Astrocyte (in vitro differentiated cells and primary cell): ENCODE measurements at regions not wholly inside any gene's neighbourhood (a gene's known extent, or its start where the extent isn't known, plus 50 kb on each side); places are given as distances from the start of the nearest gene placed in this dataset.

Experiments used
- DNase-seq: peaks from one replicate; pipeline ENCODE4 v3.0.0-alpha.2; 2010; ENCODE audit warnings: low read depth
- FAIRE-seq: peaks from 2 replicates; lab custom pipeline; 2011; peaks lifted over from hg19 to GRCh38; lab: Jason Lieb, UNC
- H2AFZ ChIP-seq: 2 replicates; pipeline ENCODE4 v1.6.0; 2012; ENCODE audit warnings: low read depth, low read length, inconsistent platforms
- H3K27ac ChIP-seq: 2 replicates; pipeline ENCODE4 v1.5.1; 2011; ENCODE audit warnings: low read depth, low read length, inconsistent platforms
- H3K27me3 ChIP-seq: 2 replicates; pipeline ENCODE4 v1.6.0; 2011; ENCODE audit warnings: low read length, inconsistent platforms; ENCODE audit not compliant: insufficient read depth
- H3K36me3 ChIP-seq: 2 replicates; pipeline ENCODE4 v1.5.1; 2011; ENCODE audit warnings: low read length, inconsistent platforms; ENCODE audit not compliant: insufficient read depth
- H3K4me1 ChIP-seq: 2 replicates; pipeline ENCODE4 v1.5.1; 2011; ENCODE audit warnings: low read length, inconsistent platforms; ENCODE audit not compliant: insufficient read depth
- H3K4me2 ChIP-seq: 2 replicates; pipeline ENCODE4 v1.6.0; 2012; ENCODE audit warnings: low read length, inconsistent platforms
- H3K4me3 ChIP-seq: 2 replicates; pipeline ENCODE4 v1.5.1; 2011; ENCODE audit warnings: low read depth, mild to moderate bottlenecking, low read length, inconsistent platforms; ENCODE audit not compliant: insufficient read depth
- H3K79me2 ChIP-seq: 2 replicates; pipeline ENCODE4 v1.6.0; 2012; ENCODE audit warnings: mild to moderate bottlenecking, low read length, inconsistent platforms; ENCODE audit not compliant: insufficient read depth
- H3K9ac ChIP-seq: 2 replicates; pipeline ENCODE4 v1.6.0; 2012; ENCODE audit warnings: mild to moderate bottlenecking, low read length, inconsistent platforms
- H3K9me3 ChIP-seq: 2 replicates; pipeline ENCODE4 v1.5.1; 2012; ENCODE audit warnings: low read depth, mild to moderate bottlenecking, low read length, inconsistent platforms; ENCODE audit not compliant: insufficient read depth
- H4K20me1 ChIP-seq: 2 replicates; pipeline ENCODE4 v1.6.0; 2012; ENCODE audit warnings: low read length, inconsistent platforms; ENCODE audit not compliant: insufficient read depth
- H3K27ac Mint-ChIP-seq: one replicate; pipeline ENCODE4 v1.8.0; 2021; ENCODE audit warnings: mild to moderate bottlenecking, mixed read lengths; ENCODE audit not compliant: unreplicated experiment
- H3K27me3 Mint-ChIP-seq: one replicate; pipeline ENCODE4 v1.8.0; 2021; ENCODE audit warnings: low read depth, mixed read lengths; ENCODE audit not compliant: unreplicated experiment
- H3K36me3 Mint-ChIP-seq: one replicate; pipeline ENCODE4 v1.8.0; 2021; ENCODE audit warnings: low read depth, mixed read lengths; ENCODE audit not compliant: unreplicated experiment
- H3K4me1 Mint-ChIP-seq: one replicate; pipeline ENCODE4 v1.8.0; 2021; ENCODE audit warnings: low read depth, mixed read lengths; ENCODE audit not compliant: unreplicated experiment
- H3K4me3 Mint-ChIP-seq: one replicate; pipeline ENCODE4 v1.8.0; 2021; ENCODE audit warnings: mild to moderate bottlenecking, moderate library complexity, mixed read lengths; ENCODE audit not compliant: unreplicated experiment
- H3K9me3 Mint-ChIP-seq: one replicate; pipeline ENCODE4 v1.8.0; 2021; ENCODE audit warnings: mild to moderate bottlenecking, mixed read lengths; ENCODE audit not compliant: unreplicated experiment
- CTCF ChIP-seq: IDR thresholded peaks from 2 replicates; pipeline ENCODE4 v1.5.1; 2011; ENCODE audit warnings: low read depth, mild to moderate bottlenecking, inconsistent platforms, low read length, moderate library complexity; ENCODE audit not compliant: insufficient read depth
- EZH2 ChIP-seq: IDR thresholded peaks from 2 replicates; pipeline ENCODE4 v1.6.1; 2012; ENCODE audit warnings: mild to moderate bottlenecking, low read length, inconsistent platforms; ENCODE audit not compliant: insufficient read depth

DNA sequence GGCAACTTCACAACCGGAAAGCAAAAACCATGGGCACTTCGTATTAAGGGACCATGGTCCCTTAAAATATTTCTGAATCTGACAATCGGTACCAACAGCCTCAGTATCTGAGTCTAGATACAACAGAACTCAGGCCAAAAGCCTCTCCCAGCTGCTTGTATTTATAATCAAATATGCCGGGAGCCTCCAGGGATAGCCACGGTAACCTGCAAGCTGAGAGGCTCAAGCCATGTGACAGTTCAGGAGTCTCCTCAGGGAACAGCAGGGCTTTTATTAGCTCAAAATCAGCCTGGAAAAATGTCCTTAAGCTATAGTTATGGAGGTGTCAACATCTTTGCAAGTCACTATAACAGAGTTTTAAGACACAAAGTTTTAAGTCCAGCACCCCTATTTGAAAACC is 352.8 kb upstream of the GYPC start:
- Histone ChIP-seq H3K4me3 (no peak overlapping the region), H3K4me2 (no peak overlapping the region), H3K36me3 (no peaks in the 10 kb centered on the region), H4K20me1 (no peaks in the 10 kb centered on the region), H2AFZ (no peak overlapping the region), H3K9ac (no peak overlapping the region), H3K79me2 (no peaks in the 10 kb centered on the region), H3K4me1 (no peaks in the 10 kb centered on the region), H3K27me3 (no peaks in the 10 kb centered on the region), H3K27ac (no peak overlapping the region), H3K9me3 (peaks cover 3% of the 10 kb centered on the region)
- no peak for DNase-seq
- Mint-ChIP-seq H3K4me3 (no peak overlapping the region), H3K36me3 (no peaks in the 10 kb centered on the region), H3K27ac (no peak overlapping the region), H3K27me3 (no peaks in the 10 kb centered on the region), H3K4me1 (peaks cover 8% of the 10 kb centered on the region), H3K9me3 (no peaks in the 10 kb centered on the region)
- FAIRE-seq, result no peak
- TF ChIP-seq EZH2, result no peak
- TF ChIP-seq CTCF, result no peak

GRCh38 chr2:126304154-126304553 is 351.8 kb upstream of the GYPC start:
- Histone ChIP-seq H3K27ac (no peak overlapping the region), H4K20me1 (no peaks in the 10 kb centered on the region), H3K4me1 (no peaks in the 10 kb centered on the region), H3K79me2 (no peaks in the 10 kb centered on the region), H3K9ac (no peak overlapping the region), H3K4me3 (no peak overlapping the region), H2AFZ (no peak overlapping the region), H3K9me3 (peaks cover 3% of the 10 kb centered on the region), H3K4me2 (no peak overlapping the region), H3K36me3 (no peaks in the 10 kb centered on the region), H3K27me3 (no peaks in the 10 kb centered on the region)
- Mint-ChIP-seq H3K27ac (no peak overlapping the region), H3K9me3 (no peaks in the 10 kb centered on the region), H3K27me3 (no peaks in the 10 kb centered on the region), H3K4me1 (peaks cover 8% of the 10 kb centered on the region), H3K36me3 (no peaks in the 10 kb centered on the region), H3K4me3 (no peak overlapping the region)
- no peak for DNase-seq
- TF ChIP-seq EZH2 (no peak), CTCF (no peak)
- no peak for FAIRE-seq

DNA sequence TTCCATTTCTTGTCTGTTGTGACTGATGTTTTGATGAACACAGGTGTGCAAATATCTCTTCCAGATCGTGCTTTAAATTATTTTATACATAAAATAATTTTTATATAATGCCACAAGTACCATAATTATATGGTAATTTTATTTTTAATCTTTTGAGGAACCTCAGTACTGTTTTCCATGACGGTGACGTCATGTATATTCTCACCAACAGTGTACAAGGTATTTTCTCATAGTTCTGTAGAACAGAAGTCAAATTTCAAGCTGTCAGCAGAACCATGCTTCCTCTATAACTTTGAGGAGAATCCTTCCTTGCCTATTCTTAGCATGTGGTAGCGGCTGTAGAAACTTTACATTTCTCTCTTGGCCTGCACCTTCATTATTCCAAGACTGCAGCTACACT is 349.4 kb upstream of the GYPC start:
- H3K9me3 ChIP-seq, result peaks cover 3% of the 10 kb centered on the region
- H3K4me3 ChIP-seq, result no peak overlapping the region
- H3K79me2 ChIP-seq, result no peaks in the 10 kb centered on the region
- no peak overlapping the region for H3K4me3 Mint-ChIP-seq
- no peaks in the 10 kb centered on the region for H4K20me1 ChIP-seq
- no peak overlapping the region for H3K27ac Mint-ChIP-seq
- FAIRE-seq (no peak), DNase-seq (no peak)
- H3K9ac ChIP-seq, result no peak overlapping the region
- H3K9me3 Mint-ChIP-seq, result no peaks in the 10 kb centered on the region
- no peak overlapping the region for H3K27ac ChIP-seq
- H2AFZ ChIP-seq, result no peak overlapping the region
- no peak overlapping the region for H3K4me2 ChIP-seq
- no peaks in the 10 kb centered on the region for H3K4me1 ChIP-seq
- no peaks in the 10 kb centered on the region for H3K36me3 Mint-ChIP-seq
- TF ChIP-seq CTCF (no peak), EZH2 (no peak)
- no peaks in the 10 kb centered on the region for H3K36me3 ChIP-seq
- H3K4me1 Mint-ChIP-seq, result peaks cover 8% of the 10 kb centered on the region
- H3K27me3 ChIP-seq, result no peaks in the 10 kb centered on the region
- H3K27me3 Mint-ChIP-seq, result no peaks in the 10 kb centered on the region
